GM21528 (cell line): ENCODE measurements at regions not wholly inside any gene's neighbourhood (a gene's known extent, or its start where the extent isn't known, plus 50 kb on each side); places are given as distances from the start of the nearest gene placed in this dataset.
"Not testable (repeated sequence)": the region's sequence is repeated elsewhere in the genome, so short reads cannot be mapped to it uniquely, and the experiment has no call there.

Source experiments
- ATAC-seq: cut with Tn5 transposase; IDR thresholded peaks from one replicate; pipeline ENCODE4 v1.9.1; 2021; ENCODE audit warnings: mild to moderate bottlenecking, moderate library complexity; ENCODE audit not compliant: unreplicated experiment, low FRiP score

- no peak for ATAC-seq
Observed at GRCh38 chr13:34155931-34156607, 338.1 kb downstream of the RFC3 start.

- peak; percentile 97 for ATAC-seq
Observed at GRCh38 chr13:34156841-34157365, 339.0 kb downstream of the RFC3 start.

DNA sequence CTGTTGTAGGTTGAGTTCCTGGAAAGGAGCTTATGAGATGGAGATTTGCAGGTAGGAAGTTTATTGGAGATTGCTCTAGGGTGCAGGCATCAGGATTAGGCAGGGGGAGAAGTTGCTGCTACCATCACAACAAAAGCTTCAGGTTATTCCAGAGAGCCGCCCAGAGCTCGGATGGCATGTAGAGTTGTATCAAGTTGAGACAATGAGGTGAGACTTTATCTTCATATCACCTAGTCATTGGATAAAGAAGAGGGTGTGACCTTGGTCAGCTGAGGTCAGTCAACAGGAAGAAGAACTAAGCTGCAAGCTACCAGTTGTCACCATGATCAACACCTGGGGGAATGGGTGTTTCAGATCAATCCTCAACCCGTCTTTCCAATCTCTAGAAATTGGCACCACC, 342.0 kb downstream of the RFC3 start:
- ATAC-seq = no peak

GRCh38 chr13:34161931-34162543, 344.1 kb downstream of the RFC3 start:
- no peak for ATAC-seq

- no peak for ATAC-seq
Observed at GRCh38 chr13:34162544-34162933, 344.6 kb downstream of the RFC3 start.

DNA sequence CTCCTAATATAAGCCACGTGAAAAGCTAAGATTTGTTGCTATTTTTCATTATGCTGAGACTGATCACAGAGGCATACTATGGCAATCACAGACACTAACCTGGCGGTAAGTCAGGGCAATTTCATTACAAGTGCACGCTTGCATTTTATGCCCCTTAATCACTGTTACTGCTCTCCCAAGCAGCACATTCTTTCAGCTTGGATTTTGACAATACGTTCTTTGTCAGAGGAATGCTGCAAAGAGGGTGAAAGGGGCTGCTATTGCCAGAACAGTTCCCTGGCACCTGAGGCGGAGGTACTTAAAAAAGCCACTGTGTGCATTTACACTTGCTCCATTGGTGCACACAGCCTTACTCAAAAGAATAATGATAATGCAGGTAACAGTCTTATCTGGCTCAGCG, 346.6 kb downstream of the RFC3 start:
- ATAC-seq = no peak

GRCh38 chr13:34165158-34165557, 347.2 kb downstream of the RFC3 start:
- no peak for ATAC-seq

DNA sequence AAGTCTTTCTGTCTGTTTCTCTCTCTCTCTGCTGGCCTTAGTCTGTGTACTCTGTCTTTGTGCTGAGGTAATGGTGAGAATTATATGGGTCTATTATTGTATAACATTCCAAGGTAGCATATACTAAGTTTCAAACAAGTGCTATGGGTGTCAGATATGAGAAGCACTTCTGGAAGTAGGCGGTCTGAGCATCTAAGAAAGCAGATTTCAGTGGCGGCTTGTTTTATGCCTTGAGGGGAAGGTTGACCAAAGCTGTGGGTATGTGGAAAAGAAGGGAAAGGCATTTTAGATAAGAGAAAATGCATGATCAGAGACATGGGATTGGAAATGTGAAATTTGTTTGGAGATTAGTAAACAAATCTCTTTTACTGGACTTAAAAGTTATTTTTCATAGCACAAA, 348.5 kb downstream of the RFC3 start:
- ATAC-seq = no peak

- no peak for ATAC-seq
Observed at GRCh38 chr13:34167347-34167746, 349.4 kb downstream of the RFC3 start.

GRCh38 chr13:34172048-34172447, 354.1 kb downstream of the RFC3 start:
- no peak for ATAC-seq

GRCh38 chr13:34174671-34175145, 356.8 kb downstream of the RFC3 start:
- no peak for ATAC-seq

DNA sequence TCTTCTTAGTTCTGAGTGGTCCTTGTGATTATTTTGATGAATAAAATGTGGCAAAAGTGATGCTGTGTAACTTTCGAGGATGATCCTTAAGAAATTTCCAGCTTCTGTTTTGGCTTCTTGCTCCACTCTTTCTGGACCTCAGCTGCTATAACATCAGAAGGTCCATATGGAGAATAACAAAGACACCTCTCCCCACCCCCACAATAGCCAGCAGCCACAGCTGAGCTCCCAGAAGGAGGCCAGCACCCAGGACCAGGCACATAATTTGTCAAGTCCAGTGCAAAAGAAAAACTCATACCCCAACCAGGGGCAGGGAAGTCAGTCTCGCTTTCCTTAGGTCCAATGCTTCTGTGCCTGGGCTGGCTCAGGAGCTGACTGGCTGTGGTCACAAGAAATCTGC, 357.6 kb downstream of the RFC3 start:
- ATAC-seq = no peak

DNA sequence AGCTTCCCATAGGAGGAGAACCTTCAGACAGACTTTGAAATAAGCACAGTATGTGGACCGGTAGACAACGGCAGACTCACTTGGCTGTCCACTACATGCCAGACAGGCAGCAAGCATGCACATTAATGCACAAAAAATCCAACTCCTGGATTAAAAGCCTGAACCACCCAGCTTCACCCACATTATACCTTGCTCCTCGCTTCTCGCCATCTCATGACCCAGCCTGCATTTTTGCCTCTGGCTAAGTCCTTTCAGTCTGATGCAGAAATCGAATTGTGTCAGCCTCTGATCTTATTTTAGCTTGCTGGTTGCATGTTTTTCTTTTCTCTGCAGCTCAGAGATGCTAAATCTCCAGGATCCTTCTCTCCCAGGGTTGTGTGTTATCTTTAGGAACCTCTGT, 358.7 kb downstream of the RFC3 start:
- no peak for ATAC-seq

DNA sequence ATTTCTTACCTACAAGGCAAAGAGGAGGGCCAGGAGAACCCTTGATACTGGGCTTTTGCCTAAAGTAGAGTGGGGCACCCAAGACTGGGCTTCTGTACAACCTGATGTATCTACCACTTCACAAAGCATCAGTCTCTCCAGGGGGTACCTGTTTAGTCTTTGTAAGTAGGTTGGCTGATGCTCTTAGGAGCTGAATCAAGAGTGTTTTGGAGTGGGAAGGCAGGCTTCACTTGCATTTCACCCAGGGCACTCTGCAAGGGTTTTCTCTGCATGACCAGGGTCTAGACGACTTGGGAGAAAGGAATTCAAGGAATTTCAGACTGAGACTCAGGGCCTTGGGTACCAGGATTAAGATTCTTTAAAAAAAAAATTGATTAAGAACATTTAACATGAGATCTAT, 361.5 kb downstream of the RFC3 start:
- no peak for ATAC-seq

DNA sequence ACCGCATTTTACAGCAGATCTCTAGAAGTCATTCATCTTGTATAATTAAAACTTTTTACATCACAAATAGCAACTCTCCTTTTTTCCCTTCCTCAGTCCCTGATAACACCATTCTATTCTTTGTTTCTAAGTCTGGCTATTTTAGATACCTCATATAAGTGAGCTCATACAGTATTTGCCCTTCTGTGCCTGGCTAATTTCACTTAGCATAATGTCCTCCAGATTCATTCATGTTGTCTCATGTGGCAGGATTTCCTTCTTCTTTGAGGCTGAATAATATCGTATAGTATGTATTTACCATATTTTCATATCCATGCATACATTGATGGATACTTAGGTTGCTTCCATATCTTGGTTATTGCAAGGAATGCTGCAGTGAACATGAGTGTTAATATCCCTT, 362.0 kb downstream of the RFC3 start:
- ATAC-seq = no peak

DNA sequence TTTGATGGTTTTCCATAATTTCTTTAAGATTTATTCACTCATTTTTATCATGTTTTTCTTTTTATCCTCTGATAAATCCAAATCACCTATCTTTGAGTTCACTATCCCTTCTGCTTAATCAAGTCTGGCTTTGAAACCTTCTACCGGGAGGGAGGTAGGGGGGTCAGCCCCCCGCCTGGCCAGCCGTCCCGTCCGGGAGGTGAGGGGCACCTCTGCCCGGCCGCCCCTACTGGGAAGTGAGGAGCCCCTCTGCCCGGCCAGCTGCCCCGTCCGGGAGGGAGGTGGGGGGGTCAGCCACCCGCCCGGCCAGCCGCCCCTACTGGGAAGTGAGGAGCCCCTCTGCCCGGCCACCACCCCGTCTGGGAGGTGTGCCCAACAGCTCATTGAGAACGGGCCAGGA, 363.3 kb downstream of the RFC3 start:
- ATAC-seq = not testable (repeated sequence)

DNA sequence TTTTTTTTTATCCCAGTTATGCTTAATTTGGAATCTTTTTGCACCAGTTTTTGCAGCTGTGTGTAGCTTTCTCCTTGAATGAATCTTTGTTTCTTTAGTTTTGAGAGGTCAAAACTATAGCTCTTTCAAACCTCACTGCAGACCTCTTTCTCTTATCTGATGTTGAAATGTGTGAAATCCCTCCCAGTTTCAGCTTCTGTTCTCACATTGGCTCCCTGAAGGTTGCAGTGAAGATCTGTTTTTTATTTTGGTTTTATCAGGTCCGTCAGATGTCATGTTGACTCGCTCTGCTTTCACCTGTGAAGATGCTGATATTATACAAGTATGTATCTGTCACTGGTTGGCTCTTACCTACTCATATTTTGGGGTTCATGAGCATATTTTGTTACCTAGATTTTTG, 372.0 kb downstream of the RFC3 start:
- no peak for ATAC-seq

DNA sequence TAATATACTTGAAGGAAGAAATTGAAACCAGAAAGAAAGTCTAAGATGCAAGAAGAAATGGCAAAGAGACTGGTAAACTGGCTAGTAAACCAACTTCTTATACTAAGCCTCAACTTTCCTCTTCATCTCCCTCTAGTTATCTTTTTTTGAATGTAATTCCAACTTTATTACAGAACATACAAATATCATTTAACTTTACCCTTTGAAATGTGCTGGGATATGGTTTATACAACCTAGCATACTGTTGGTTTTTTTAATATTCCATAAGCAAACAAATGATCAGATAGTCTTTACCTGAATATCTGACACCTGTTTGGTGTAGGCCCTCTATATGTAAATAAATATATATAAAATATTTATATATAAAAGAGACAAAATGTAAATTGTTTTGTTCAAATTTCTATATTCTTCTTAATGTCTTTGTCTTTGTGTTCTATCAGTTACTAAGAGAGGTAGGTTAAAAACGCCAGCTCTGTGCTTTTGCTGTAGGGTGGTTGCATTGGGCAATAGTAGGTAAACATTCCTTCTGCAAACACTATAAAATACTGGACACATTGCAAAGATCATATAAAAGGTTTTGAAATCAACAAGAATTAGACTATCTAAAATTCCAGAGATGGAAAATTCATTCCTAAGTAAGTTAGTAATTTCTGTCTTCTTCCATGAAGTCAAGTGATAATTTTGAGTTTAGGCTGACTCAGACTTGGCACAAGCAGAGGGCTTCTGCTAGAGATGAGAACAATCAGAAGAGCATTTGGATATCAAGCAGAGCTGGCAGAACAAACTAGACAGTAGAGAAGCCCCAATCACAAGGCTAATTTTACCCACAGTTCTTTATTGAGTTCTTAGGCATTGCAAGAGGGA, 383.3 kb downstream of the RFC3 start:
- ATAC-seq = no peak

DNA sequence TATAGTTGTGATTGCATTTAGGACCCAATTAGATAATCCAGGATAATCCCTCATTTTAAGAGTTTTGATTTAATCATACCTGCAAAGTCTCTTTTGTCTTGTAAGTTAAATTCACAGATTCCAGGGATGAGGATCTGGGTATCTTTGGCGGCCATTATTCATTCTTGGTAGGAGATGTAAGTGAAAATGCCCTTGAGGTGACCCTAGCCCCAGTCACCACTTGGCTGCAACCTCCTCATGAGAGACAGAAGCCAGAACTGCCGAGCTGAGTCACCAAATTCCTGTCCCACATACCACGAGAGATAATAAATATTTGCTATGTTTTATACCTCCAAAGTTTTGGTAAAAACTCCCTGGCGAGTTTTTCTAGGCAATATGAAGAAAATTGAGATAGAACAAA, 389.4 kb downstream of the RFC3 start:
- ATAC-seq = no peak

- ATAC-seq = no peak
Observed at GRCh38 chr13:34207872-34208271, 389.9 kb downstream of the RFC3 start.

GRCh38 chr13:34208336-34208735, 390.4 kb downstream of the RFC3 start:
- ATAC-seq = no peak
